Pons (tissue), 1 donor: ENCODE measurements at regions not wholly inside any gene's neighbourhood (a gene's known extent, or its start where the extent isn't known, plus 50 kb on each side); places are given as distances from the start of the nearest gene placed in this dataset.

Source experiments
- DNase-seq: peaks from one replicate; pipeline ENCODE4 v3.0.0-alpha.2; 2016; ENCODE audit warnings: low spot score

DNA sequence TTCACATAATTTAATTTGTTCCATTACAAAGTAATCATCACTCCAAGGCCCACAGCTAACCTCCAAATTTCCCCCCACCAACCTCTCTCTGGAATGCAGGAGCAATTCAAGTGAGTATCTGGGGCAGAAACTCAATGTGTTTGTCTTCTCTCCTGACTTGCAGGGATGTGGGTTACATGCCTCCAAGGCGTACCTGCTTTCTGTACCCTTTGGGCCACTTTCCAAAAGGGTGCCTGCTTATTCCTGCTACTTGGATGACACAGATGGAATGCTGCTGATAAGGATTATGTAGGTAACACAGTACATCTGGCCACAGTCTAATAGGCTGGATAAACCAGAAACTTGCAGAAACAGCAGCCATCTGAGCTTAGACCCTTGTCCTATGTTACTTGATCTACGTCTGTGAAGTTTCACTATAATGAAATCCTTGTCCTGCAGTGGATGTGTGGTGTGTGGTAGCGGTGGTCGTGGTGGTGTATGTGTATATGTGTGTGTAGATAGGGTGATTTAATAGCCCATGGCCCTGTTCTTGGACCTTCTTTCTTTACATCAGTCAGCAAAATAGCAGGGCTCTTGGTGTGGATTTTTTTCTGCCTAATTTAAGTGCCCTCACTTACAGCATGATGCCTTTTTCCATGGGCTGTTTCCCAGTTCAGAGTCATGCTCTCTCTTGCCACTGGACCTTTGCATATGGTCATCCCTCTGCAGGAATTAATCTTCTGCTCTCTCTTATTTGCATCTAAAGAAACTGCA lies 175.9 kb downstream of the ZDHHC21 start:
- no peak for DNase-seq

DNA sequence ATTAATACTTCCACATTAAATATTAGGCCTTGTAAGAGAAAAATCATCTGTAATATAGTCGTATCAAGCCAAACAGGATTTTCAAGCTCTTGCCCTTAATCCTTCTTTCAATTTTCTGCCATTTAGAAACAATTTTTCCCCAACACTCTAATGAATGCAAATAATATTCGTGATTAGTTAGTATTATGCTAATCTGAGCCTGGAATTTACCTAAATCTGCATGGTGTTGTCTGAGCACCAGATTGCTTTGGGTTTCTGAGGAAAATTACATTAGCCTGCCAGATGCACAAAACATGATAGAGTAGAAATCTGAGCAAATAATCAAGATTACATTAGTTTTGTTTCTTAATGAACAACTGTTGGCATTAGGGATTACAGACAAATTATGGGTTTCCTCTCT lies 176.6 kb downstream of the ZDHHC21 start:
- no peak for DNase-seq

DNA sequence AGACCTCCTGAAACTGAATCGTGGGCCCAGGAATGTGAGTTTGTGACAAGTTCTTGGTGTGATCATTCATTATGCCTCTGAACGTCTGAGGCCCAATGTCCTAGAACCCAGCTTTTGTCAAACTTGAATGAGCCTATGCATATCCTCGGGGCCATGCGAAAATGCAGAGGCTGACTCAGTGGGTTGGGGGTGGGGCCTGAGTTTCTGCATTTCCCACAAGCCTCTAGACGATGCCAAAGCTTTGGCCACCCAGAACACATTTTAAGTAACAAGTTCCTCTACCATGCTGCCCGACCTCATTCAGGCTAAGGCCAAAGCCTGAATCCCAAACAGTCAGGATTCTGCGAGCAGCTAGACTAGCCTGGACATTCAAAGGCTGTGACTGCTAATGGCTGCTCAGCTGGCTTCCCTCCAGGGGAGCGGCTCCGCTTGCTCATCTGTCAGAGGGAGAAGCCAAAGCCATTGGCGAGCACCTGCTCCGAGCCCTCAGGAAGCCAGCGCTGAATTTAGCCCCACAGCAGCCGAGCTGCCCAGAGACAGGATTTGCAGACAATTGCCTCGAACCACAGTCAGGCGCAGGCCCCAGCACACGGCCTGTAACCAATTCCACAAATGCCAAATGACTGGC lies 177.5 kb downstream of the ZDHHC21 start:
- no peak for DNase-seq

DNA sequence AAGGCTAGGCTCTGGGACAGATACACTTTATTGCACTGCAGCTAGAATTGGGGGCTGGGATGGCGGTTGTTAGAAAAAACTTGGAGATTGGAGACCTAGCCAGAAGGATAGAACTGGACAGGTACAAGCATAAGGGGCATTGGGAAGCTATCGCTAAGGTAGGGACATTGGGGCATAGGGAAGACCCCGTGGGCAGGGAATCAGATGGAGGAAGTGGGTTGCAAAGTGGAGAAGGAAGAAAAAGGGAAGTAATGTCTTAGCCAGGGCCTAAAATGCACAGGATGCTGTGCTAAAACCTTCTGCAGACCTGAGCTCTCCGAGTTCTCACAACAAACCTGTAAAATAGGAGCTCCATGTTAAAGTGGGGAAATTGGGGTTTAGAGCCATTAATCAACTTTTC lies 178.2 kb downstream of the ZDHHC21 start:
- no peak for DNase-seq

DNA sequence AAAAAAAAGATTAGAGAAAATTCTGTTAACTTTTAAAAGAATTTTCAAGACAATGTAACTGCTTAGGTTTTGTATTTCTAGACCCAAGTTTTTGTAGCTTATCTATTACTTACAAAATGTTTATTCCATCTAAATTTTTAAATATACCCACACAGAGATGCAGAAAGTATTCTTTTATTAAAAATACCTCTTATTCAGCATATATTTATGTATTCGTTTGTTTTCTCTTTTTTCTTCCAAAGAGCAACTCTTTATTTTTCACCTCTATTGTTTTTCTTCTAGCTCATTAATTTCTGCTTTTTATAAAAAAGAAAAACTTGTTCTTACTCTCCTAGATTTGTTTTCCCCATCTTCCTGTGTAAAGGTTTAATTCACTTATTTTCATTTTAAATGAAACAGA lies 180.3 kb downstream of the ZDHHC21 start:
- no peak for DNase-seq

DNA sequence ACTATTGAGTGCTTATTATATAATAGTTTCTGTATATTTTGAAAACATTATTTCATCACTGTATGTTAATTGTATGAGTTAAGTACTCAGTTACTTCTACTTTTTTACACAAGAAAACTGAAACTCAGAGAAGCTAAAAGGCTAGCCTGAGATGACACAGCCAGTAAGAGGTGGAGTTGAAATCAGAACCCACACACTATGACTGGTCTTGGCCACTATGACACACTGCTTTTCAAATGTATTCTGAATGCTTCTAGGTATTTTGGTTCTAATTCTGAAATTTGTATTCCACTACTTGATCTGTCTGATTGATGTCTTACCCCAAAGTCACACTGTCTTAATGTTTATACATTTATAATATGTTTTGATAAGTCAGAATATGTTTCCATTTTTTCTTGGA lies 181.8 kb downstream of the ZDHHC21 start:
- DNase-seq, result no peak

DNA sequence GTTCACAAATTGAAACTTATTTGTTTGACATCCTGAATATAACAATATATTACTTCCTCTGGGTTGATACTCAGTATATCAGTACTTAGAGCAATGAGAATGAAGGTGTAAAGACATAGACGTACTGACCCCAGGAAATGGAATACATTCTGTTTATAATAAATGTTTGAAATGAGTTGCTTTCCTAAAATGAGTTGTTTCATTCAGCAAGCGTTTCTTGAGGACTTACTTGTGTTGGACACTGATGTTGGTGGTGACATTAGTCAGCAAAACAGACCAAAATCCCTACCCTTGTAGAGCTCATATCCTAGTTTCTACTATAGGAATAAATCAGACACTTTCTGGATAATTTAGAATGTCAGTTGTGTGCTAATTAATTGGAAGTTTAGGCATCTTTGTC lies 184.3 kb downstream of the ZDHHC21 start:
- no peak for DNase-seq

DNA sequence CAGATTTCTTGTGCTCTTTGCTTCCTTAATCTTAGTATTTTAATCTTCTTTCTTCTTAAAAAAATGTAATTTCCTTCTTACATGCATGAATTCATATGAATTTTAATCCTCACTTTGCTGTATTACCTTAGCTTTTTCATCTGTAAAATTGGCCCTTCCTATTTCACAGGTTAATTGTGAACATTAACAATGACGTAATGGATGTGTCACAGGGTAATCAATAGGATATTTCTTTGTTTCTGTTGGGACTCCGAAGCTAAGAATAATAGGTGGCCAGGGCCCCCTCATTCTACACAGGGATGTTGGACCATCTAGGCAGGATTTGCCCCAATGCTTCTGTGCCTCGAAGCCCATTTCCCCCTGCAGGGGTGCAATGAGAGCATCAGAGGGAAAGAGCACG lies 187.4 kb upstream of the NFIB start:
- DNase-seq, result no peak

DNA sequence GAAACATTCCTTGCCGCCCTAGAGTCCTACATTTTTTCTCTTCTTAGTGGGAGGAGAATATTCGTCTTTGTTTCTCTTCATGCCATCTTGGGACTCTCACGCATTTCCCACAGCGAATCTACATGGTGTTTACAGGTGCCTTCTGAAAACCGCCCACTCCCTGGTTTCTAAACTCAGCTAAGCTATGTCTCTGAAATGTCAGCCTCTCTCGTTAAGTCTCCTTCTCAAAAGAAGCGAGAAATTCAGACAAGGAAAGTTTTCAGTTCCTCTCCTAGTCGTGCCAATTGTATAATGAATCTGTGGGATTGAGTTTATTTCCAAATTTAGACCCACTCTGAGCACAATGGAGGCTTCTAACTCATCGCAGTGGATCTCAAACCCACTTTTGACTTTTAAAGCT lies 186.8 kb upstream of the NFIB start:
- DNase-seq, result no peak

DNA sequence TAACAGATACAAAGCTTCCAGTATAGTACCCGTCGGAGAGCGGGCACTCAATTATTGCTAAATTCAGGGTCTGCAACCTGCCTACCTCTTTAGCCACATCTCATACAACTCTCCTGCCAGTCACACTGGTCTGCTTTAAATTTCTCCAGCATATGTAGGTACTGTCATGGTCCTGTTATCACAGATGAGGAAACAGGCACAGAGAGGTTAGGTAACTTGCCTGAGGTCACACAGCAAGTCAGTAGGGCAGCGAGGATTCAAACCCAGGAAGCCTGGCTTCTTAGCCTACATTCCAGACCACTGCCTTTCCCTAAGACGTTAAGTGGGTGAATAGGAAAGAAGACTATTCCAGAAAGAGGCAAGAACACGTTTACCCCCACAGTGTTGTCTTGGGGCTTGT lies 186.0 kb upstream of the NFIB start:
- no peak for DNase-seq

DNA sequence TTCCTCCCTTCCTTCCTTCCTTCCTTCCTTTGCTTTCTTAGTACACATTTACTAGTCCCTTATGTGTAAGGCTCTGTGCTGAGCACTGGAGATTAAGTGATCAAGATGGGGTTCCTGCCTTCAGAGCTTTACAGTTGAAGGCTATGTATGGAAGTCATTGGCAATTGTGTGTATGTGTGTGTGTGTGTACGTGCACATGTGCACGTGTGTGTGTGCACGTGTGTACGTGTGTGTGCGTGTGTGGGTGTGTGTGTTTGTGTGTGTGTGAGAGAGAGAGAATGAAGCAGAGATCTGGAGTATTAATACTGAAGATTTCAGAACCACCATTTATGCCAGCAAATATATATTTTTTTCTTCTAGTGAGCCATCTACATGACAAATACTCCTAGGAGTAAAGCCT lies 184.9 kb upstream of the NFIB start:
- DNase-seq, result no peak

DNA sequence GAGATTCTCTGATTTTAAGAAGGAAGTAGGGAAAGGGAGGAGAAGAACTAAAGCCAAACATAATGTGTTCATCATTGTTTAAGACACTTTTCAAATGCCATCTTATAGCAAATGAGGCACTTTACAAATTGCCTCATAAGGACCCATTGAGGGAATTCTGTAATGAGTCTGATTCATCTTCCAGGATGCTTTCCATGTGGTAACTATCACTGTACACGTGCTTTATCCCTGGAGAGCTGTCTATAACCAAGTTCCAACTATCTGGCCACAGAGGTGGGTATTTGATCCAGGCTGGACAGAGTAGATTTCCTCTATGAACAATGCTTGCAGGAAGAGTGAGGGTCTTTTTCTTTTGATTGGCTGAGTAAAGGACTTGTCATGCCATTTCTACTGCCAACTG lies 183.5 kb upstream of the NFIB start:
- DNase-seq, result no peak

DNA sequence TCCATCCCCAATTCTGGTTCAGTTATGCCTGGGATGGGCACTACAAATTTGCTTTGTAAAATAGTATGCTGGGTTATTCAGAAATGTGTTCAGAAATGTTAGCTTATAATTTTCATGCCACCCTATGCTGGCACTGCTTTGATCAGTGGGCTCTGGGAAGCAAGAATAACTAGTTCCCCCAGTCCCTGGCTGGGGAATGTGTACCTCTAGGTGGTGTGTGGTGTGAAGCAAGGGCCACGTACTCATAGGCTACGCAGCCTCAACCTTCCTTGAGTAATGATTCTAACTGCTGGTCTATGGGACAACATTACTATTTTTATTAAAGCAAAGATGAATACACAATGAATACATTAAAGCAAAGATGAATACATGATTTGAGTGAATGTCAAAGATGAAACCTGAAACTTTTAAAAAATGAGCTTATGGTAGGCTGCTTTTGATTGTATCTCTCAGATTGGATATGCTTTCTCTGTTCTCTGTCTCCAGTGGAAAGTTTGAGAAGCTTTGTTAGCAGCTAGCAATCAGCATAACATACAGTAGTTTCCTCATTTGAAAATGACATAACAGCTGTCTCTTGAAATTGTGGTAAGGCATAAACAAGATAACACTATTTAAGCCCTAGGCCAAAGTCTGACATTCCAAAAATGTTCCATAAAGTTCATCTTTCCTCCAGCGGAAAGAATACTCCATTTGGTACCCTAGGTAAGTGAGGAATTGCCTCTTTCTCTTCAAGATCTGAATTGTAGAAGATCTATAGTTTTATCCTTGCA lies 174.7 kb upstream of the NFIB start:
- DNase-seq, result no peak

DNA sequence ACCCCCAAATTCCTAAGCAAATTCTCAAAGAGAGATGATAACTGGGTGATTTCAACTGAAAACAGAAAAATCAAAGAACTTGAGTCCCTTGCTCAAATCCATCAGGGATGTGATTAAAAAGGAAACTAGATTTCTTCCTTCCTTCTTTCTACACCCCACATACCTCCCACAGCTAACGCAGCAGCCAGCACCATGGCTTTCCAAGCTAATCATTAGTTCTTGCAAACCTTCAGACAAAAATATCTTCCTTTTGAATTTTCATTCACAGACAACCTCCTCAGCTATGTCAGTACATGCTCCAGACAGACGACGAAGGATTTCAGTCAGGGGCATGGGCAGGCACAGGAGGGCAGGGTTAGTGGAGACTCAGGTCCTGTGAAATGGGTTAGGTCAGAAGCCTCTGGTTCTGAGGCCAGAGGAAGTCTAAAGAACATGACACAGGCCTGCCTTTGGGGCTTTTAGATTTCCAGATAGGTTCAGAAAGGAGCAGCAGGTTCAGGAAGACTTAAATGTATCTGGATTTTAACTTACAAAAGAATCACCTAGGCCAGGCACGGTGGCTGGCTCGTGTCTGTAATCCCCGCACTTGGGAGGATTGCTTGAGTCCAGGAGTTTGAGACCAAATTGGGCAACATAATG lies 173.7 kb upstream of the NFIB start:
- DNase-seq, result no peak

DNA sequence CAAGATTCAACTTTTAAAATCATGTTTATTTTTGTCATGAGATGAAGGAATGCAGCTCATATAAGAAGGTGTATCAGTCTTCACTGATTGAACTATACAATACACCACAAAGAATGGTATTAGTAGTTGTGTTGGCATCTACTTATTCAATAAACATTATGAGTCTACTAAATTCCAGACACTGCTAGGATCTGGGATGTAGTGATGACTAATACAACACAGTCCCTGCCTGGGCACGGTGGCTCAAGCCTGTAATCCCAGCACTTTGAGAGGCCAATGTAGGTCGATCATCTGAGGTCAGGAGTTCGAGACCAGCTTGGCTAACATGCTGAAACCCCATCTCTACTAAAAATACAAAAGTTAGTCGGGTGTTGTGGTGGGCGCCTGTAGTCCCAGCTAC lies 171.4 kb upstream of the NFIB start:
- no peak for DNase-seq

DNA sequence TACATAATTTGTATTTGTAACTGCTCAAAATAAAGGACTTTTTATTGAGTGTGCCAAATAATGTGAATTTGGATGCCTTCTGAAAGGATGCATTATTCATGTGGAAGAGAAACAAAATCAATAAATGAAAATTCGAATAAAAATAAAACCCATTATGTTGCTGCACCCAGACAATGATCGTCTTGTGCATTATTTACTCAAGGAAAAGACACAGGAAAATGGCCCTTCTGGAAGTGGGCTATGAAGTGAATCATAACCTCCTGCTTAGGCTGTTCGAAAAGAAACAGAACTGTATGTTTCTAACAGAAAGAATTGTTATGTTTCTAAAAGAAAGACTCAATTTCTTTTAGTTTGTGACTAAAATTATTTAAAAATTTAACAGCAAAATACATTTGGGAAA lies 168.9 kb upstream of the NFIB start:
- DNase-seq, result no peak

DNA sequence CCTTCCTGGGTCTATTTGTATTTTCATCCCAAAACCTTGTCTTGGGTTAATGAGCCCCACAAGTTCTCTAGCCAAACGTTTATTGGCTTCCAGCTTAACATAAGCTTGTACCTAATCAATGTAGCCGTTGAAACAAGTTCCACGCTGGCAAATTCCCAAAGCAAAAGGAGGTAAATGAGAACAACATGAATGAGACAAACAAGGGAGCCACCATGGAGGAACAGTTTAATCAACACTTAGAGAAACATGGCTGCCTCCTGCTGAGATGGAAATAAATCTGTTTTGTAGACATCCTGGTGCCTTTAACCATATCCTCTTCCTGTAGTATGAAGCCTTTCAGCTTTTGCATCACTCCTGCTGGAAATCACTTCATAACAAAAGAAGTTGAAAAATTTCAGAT lies 166.6 kb upstream of the NFIB start:
- DNase-seq, result no peak

DNA sequence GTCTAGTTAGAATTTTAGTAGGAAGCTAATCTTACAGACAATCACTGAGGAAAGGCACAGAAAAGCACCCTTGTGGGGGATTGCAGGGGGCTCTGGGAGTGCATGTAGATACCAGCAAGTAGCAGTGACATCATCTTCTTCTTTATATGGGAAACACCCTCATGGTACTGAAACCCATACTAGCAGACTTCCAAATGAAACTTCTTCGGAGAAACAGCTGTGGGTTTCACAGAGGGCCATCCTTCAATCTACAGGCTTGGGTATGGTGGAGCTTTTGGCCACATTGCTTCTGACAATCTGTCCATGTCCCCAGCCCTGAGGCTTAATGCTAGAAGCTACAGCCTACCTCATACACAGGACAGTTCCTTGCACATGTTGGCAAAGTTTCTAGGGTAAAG lies 165.2 kb upstream of the NFIB start:
- no peak for DNase-seq

DNA sequence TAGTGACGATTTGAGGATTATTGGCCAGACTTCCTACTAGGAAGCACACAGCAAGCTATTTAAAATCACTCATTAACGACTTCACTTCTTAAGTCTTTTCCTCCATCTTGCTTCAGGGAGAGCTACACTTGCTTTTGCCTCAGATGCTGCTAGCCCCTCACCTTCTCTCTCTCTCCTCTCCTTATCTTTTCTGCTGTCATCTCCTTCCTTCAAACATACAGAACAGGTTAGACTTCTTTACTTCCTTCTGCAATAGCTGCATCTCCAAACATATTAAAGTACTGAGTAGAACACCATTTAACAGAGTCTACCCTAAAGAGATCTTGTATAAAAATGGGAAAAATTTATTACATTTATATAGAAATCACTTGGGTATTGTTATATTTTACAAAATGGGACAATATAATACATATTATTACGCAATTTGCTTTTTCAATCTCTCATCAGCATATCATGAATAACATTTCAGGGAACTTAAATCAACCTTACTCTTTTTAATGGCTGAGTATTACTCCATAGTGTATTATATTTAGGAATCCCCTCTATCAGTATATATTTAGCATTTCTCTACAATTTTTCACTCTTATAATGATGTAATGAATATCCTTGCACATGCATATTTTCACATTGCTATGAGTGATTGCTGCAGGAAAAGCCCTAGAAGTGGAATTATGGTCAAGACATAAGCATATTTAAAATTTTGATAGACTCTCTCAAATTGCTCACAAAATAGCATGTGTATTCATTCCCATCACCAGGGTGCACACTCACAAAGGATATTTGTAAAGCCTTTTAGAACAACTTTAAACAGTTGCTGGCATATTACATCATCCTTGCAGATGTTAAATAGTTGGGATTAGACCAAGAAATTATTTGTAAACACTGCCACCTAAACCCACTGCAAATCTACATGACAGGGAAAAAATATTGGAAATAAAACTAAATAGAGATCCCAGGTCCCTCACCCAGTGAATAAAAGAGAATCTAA lies 164.5 kb upstream of the NFIB start:
- DNase-seq, result no peak

DNA sequence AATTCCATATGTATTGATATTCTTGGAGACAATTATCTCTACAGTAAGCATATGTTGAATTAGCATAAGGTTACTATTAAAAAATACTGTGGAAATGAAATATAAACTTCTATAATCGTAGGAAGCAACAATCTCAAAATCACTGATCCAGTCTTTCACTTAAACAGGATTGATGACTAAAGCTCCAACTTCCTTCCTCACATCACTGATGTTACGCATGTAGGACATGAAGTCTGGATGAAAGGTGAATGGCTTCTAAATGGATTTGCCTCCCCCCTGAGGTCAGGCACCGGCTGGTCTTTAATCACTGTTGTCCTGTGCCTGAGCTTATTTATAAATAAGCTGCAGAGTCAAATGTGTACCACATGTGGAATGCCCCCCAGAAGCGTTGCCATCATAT lies 157.1 kb upstream of the NFIB start:
- no peak for DNase-seq

DNA sequence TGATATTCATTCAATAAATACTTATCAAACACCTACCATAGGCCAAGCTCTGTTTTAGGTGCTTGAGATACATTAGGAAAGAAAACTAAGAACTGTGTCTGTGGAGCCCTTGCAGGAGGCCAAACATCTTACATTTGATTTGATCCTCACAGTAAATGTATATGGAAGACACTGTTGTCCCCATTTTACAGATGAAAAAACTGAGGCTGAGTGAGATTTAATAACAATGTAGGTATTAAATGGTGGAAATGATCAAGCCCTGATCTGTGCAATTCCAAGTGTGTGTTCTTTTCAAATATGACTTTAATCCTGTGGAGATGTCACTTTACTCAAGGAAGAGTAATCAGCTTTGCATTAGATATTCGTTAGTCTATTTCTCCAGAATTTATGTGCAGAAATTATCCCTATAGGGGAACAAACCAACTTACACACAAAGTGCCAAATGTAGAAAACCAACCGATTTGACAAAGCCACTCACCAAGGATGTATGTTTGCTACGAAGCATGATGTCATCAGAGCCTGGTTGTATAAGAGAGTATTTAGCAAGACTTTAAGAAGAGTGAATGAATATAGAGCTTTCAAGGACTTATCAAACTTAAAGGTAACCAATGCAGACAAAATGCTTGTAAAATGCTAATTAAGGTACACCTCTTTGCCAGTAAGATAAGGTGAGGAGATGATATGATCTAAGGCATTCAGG lies 153.9 kb upstream of the NFIB start:
- no peak for DNase-seq
